OCI-LY7 (cell line): ENCODE measurements at regions not wholly inside any gene's neighbourhood (a gene's known extent, or its start where the extent isn't known, plus 50 kb on each side); places are given as distances from the start of the nearest gene placed in this dataset.

Experiments used
- BruUV-seq: library from RNA; stranded (reverse); fragments of 400-500 nt; replicated peaks from 2 replicates; lab custom pipeline; 2021; lab: Mats Ljungman, UMichigan
- CTCF ChIA-PET: fragments of 300-600 bp; sonication (Branson Sonifier 250); formaldehyde crosslinking; loops from one replicate; lab custom pipeline; 2022; ENCODE audit warnings: antibody characterized with exemption; ENCODE audit not compliant: unreplicated experiment; lab: Charles Lee
- POLR2A ChIA-PET: fragments of 300-600 bp; sonication (Branson Sonifier 250); formaldehyde crosslinking; loops from one replicate; lab custom pipeline; 2022; ENCODE audit warnings: antibody characterized with exemption; lab: Charles Lee
- DNase-seq: peaks from one replicate; pipeline ENCODE4 v3.0.0-alpha.2; 2015; ENCODE audit warnings: low spot score
- H2AFZ ChIP-seq: fragments of 200-600 bp; sonication (generic), shearing (Covaris generic); 2 replicates; pipeline ENCODE4 v1.6.1; 2014; ENCODE audit warnings: mild to moderate bottlenecking, antibody characterized with exemption, low read length, moderate library complexity
- H3K27ac ChIP-seq: fragments of 200-600 bp; sonication (generic); 2 replicates; pipeline ENCODE4 v1.5.1; 2014; ENCODE audit warnings: mixed run types, low read depth, mild to moderate bottlenecking, moderate library complexity, low read length, inconsistent platforms; ENCODE audit not compliant: poor library complexity, severe bottlenecking
- H3K36me3 ChIP-seq: fragments of 200-600 bp; sonication (generic); 2 replicates; pipeline ENCODE4 v1.6.1; 2014; ENCODE audit warnings: mild to moderate bottlenecking, antibody characterized with exemption, low read length, moderate library complexity, mixed read lengths; ENCODE audit not compliant: insufficient read depth
- H3K4me1 ChIP-seq: fragments of 200-600 bp; sonication (generic); 2 replicates; pipeline ENCODE4 v1.5.1; 2014; ENCODE audit warnings: mild to moderate bottlenecking, low read length; ENCODE audit not compliant: insufficient read depth, poor library complexity, severe bottlenecking
- H3K4me2 ChIP-seq: fragments of 200-600 bp; sonication (generic); 2 replicates; pipeline ENCODE4 v1.6.1; 2014; ENCODE audit warnings: mild to moderate bottlenecking, low read length
- H3K4me3 ChIP-seq: fragments of 200-600 bp; sonication (generic); 2 replicates; pipeline ENCODE4 v1.5.1; 2014; ENCODE audit warnings: mild to moderate bottlenecking, low read depth, low read length; ENCODE audit not compliant: poor library complexity, severe bottlenecking
- H3K79me2 ChIP-seq: fragments of 200-600 bp; sonication (generic); 2 replicates; pipeline ENCODE4 v1.6.1; 2016; ENCODE audit warnings: low read depth, mild to moderate bottlenecking, low read length, moderate library complexity, mixed read lengths; ENCODE audit not compliant: insufficient read depth
- H3K9me2 ChIP-seq: fragments of 200-600 bp; sonication (generic); 2 replicates; pipeline ENCODE4 v1.6.1; 2016; ENCODE audit warnings: mild to moderate bottlenecking, low read length, mixed read lengths; ENCODE audit not compliant: insufficient read depth
- H3K9me3 ChIP-seq: fragments of 200-600 bp; sonication (generic); 2 replicates; pipeline ENCODE4 v1.6.1; 2014; ENCODE audit warnings: mild to moderate bottlenecking, mixed run types, low read length, mixed read lengths
- H4K20me1 ChIP-seq: fragments of 200-600 bp; sonication (generic); 2 replicates; pipeline ENCODE4 v1.6.1; 2014; ENCODE audit warnings: mild to moderate bottlenecking, antibody characterized with exemption, low read length, moderate library complexity, mixed read lengths; ENCODE audit not compliant: insufficient read depth
- EZH2phosphoT487 ChIP-seq: fragments of 200-600 bp; sonication (generic); IDR thresholded peaks from 2 replicates; pipeline ENCODE4 v1.6.1; 2018; ENCODE audit warnings: low read depth, borderline replicate concordance, mild to moderate bottlenecking, mixed run types, antibody characterized with exemption, low read length, moderate library complexity, mixed read lengths
- intact Hi-C: fragments of 100-400 bp; cut with micrococcal nuclease; formaldehyde crosslinking; loops from one replicate; pipeline ENCODE4 v1.10.0; 2022; ENCODE audit not compliant: unreplicated experiment
- TF ChIP-seq, protein P1 (sequence below): fragments of 200-600 bp; sonication (generic); conservative IDR thresholded peaks from 2 replicates; pipeline ENCODE4 v1.5.1; 2014; ENCODE audit warnings: mild to moderate bottlenecking, antibody characterized with exemption, low read length, moderate library complexity, mixed read lengths

DNA sequence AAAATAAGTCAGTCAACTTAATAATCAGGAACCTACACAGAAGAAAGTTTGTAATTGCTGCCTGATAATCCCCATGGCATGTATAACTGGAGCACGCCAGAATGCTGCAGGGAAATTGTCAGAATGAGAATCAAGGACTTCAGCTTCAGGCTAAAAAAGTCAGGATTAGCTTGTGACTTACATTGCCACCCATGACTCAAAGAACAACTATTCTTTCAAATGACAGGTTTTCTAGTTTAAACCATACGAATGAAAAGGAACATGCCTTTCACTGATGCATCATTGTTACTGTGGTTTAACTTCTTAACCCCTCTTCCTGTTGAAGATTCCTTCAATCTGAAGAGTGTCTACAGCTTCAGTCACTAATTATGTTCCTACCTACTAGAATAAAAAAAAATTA is 112.4 kb downstream of the ISL1 start:
- Histone ChIP-seq H3K27ac (no peak overlapping the region), H3K9me2 (no peaks in the 10 kb centered on the region), H4K20me1 (no peaks in the 10 kb centered on the region), H3K4me3 (no peak overlapping the region), H3K36me3 (no peaks in the 10 kb centered on the region), H3K4me2 (no peak overlapping the region), H3K79me2 (no peaks in the 10 kb centered on the region), H2AFZ (no peak overlapping the region), H3K9me3 (no peaks in the 10 kb centered on the region), H3K4me1 (no peaks in the 10 kb centered on the region)
- BruUV-seq = no TSS peak
- POLR2A ChIA-PET = no interaction called here
- no peak for DNase-seq
- CTCF ChIA-PET = no interaction called here
- intact Hi-C loops = no loop called here
- TF ChIP-seq, protein P1, sequence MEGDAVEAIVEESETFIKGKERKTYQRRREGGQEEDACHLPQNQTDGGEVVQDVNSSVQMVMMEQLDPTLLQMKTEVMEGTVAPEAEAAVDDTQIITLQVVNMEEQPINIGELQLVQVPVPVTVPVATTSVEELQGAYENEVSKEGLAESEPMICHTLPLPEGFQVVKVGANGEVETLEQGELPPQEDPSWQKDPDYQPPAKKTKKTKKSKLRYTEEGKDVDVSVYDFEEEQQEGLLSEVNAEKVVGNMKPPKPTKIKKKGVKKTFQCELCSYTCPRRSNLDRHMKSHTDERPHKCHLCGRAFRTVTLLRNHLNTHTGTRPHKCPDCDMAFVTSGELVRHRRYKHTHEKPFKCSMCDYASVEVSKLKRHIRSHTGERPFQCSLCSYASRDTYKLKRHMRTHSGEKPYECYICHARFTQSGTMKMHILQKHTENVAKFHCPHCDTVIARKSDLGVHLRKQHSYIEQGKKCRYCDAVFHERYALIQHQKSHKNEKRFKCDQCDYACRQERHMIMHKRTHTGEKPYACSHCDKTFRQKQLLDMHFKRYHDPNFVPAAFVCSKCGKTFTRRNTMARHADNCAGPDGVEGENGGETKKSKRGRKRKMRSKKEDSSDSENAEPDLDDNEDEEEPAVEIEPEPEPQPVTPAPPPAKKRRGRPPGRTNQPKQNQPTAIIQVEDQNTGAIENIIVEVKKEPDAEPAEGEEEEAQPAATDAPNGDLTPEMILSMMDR = no peak
- no peak for TF ChIP-seq EZH2phosphoT487

DNA sequence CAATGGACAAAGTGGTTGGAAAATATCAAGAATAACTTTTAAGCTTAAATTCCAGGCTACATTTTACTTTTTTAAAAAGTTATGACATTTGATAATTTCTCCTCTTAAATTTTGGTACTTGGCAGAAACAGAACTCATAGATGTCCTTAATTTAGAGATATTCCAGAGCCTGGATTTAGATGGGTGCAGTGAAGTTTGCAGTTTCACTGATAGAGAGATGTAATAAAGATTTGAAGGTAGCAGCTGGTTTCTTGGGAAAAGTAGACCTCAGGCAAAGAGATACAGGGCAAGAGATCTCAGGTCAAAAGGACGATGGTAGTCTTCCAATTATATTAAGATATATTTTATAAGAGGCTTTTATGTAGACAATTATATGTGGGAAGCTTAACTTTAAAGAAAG is 134.6 kb downstream of the ISL1 start:
- no peaks in the 10 kb centered on the region for H3K79me2 ChIP-seq
- DNase-seq = no peak
- H3K36me3 ChIP-seq = no peaks in the 10 kb centered on the region
- no peak overlapping the region for H3K4me2 ChIP-seq
- no peaks in the 10 kb centered on the region for H3K4me1 ChIP-seq
- ChIA-PET POLR2A (interaction anchor here (0.6 kb wide), 1 partner anchor 837 kb away, joined by 6 read pairs; no protein-coding TSS in a partner anchor), CTCF (no interaction called here)
- H3K9me3 ChIP-seq = no peaks in the 10 kb centered on the region
- no peak overlapping the region for H3K4me3 ChIP-seq
- no peaks in the 10 kb centered on the region; the same call in 1 of the 2 replicates for H4K20me1 ChIP-seq
- H2AFZ ChIP-seq = no peak overlapping the region
- H3K27ac ChIP-seq = no peak overlapping the region
- no peaks in the 10 kb centered on the region for H3K9me2 ChIP-seq
- intact Hi-C loops = no loop called here
- no TSS peak for BruUV-seq
- TF ChIP-seq, protein P1 = no peak
- no peak for TF ChIP-seq EZH2phosphoT487

DNA sequence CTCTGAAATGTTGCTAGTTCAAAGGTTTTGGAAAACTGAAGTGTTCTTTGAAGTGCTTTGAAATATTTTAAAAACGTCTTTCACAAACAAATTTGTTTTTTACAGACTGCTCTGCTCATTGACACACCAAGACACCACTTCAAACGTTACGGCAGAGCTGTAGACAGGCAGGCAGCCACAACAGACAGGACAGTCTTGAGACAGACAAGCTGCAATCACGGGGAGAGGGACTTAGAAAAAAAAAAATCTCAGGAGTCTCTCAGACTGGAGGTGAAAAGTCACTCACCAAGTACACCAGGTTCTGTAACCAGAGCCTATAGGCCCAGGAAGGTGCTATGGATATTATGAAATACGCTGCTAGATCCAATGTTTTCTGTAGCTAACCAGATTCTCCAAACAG is 135.4 kb downstream of the ISL1 start:
- no peaks in the 10 kb centered on the region for H3K36me3 ChIP-seq
- H2AFZ ChIP-seq = no peak overlapping the region
- H3K4me2 ChIP-seq = no peak overlapping the region
- BruUV-seq = no TSS peak
- H3K27ac ChIP-seq = no peak overlapping the region
- POLR2A ChIA-PET = interaction anchor here (0.7 kb wide), 2 partner anchors 12 to 344 kb away, joined by 3 read pairs; no protein-coding TSS in a partner anchor
- no peaks in the 10 kb centered on the region for H3K9me3 ChIP-seq
- no peaks in the 10 kb centered on the region for H3K79me2 ChIP-seq
- no peak overlapping the region for H3K4me3 ChIP-seq
- no peak for TF ChIP-seq EZH2phosphoT487
- TF ChIP-seq, protein P1 = no peak
- CTCF ChIA-PET = no interaction called here
- no peaks in the 10 kb centered on the region; the same call in 1 of the 2 replicates for H4K20me1 ChIP-seq
- DNase-seq = no peak
- no peaks in the 10 kb centered on the region for H3K4me1 ChIP-seq
- H3K9me2 ChIP-seq = no peaks in the 10 kb centered on the region
- intact Hi-C loops = no loop called here
